ENCODE measurements at regions not wholly inside any gene's neighbourhood (a gene's known extent, or its start where the extent isn't known, plus 50 kb on each side); places are given as distances from the start of the nearest gene placed in this dataset.

- TF ChIP-seq POLR2A (IDR thresholded peaks at IDR 0.05; ENCODE audit: low read depth, low read length) (no peak), CTCF (IDR thresholded peaks at IDR 0.05; ENCODE audit: extremely low read depth in 1 of 2, insufficient read depth in 1 of 2, low read depth in 1 of 2, low read length in 2 of 2) (no peak), EZH2 (IDR thresholded peaks at IDR 0.05; ENCODE audit: borderline replicate concordance, low read depth, low read length, severe bottlenecking) (no peak), GATA2 (IDR thresholded peaks at IDR 0.05; ENCODE audit: insufficient read depth, insufficient read length, low read depth, low read length) (no peak), MAX (IDR thresholded peaks at IDR 0.05; ENCODE audit: insufficient read depth, insufficient read length) (no peak), POLR2AphosphoS5 (IDR thresholded peaks at IDR 0.05; ENCODE audit: insufficient read depth, low read depth, low read length) (no peak)
These were observed 332.3 kb upstream of the NUDT12 start for GRCh38 chr5:103894882-103895281.

All from endothelial cell of umbilical vein (primary cell).